ENCODE measurements at regions not wholly inside any gene's neighbourhood (a gene's known extent, or its start where the extent isn't known, plus 50 kb on each side); places are given as distances from the start of the nearest gene placed in this dataset.

DNA sequence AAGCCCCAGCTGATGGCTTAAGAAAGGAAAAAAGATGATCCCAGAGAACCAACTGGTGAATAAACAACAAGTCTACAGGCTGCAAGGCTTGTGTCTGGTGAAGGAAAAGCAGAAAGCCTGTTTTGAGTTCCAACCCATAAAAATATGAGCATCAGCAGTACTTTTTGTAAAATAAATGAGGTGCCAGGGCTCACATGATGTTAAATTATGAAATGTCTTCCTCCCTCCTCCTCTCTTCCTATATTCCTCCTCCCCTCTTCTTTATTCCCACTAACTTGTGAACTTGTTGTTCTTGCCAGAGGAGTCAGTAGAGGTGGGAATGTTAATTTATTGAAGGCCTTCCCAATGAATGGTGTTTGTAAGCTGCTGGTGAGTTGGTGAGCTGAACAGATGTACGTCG, 212.2 kb upstream of the CDH11 start:
- peak overlapping the region; percentile 23; the same call in 1 of the 2 replicates for H2BK20ac ChIP-seq (ENCODE audit: low read length)
- H3K56ac ChIP-seq (replicated peaks; ENCODE audit: insufficient read length, low read depth, low read length): no peak overlapping the region
- H4K20me1 ChIP-seq (replicated peaks in 1 of 2; ENCODE audit: control insufficient read depth in 1 of 2, insufficient read depth in 2 of 2, low read length in 2 of 2): no peaks in the 10 kb centered on the region
- WGBS, 2 experiments (ENCODE audit: extremely low coverage in 1 of 2, insufficient coverage in 1 of 2, insufficient read length in 1 of 2, insufficient replicate concordance in 2 of 2, low coverage in 1 of 2, low lambda C conversion rate in 2 of 2, missing lambda C conversion rate in 1 of 2): 95% methylated on average over 2 of the region's 2 CpGs; no CpG with 5 or more reads in 1 of the 2 experiments
- H3K27ac ChIP-seq (ENCODE audit: low read depth, low read length): no peak overlapping the region
- H2BK15ac ChIP-seq (ENCODE audit: low read length): no peak overlapping the region
- no peak overlapping the region for H2BK120ac ChIP-seq (replicated peaks; ENCODE audit: low read depth, low read length)
- ChIA-PET POLR2A (ENCODE audit: partially characterized antibody) (no interaction called here), CTCF (ENCODE audit: partially characterized antibody) (no interaction called here)
- H4K5ac ChIP-seq (ENCODE audit: insufficient read length, low read depth, low read length): no peak overlapping the region
- no peaks in the 10 kb centered on the region for H3K4me1 ChIP-seq (replicated peaks in 1 of 4; ENCODE audit: control insufficient read depth in 3 of 4, insufficient read depth in 4 of 4, low read length in 3 of 4)
- no peak overlapping the region for H3K4ac ChIP-seq (replicated peaks; ENCODE audit: insufficient read length, low read depth, low read length)
- H4K8ac ChIP-seq (ENCODE audit: extremely low read depth, insufficient read depth, low read length): no peak overlapping the region
- no peak overlapping the region for H3K9ac ChIP-seq (replicated peaks in 1 of 4; ENCODE audit: extremely low read depth in 1 of 4, low read depth in 3 of 4, low read length in 3 of 4)
- FAIRE-seq: no peak
- peaks cover 2% of the 10 kb centered on the region; the same call in 1 of the 2 replicates for H3K23me2 ChIP-seq (ENCODE audit: low read depth, low read length)
- H3K4me2 ChIP-seq (ENCODE audit: insufficient read depth in 1 of 2, low read depth in 2 of 2, low read length in 2 of 2): no peak overlapping the region
- H3K27me3 ChIP-seq (replicated peaks in 1 of 4; ENCODE audit: control insufficient read depth in 3 of 4, extremely low read depth in 1 of 4, insufficient read depth in 3 of 4, low read length in 3 of 4): no peaks in the 10 kb centered on the region
- H3K4me3 ChIP-seq (ENCODE audit: extremely low read depth in 1 of 4, insufficient read depth in 2 of 4, low read depth in 3 of 4, low read length in 4 of 4): no peak overlapping the region
- no peak overlapping the region for H3K23ac ChIP-seq (ENCODE audit: insufficient read length)
- no peak overlapping the region for H3K18ac ChIP-seq (ENCODE audit: extremely low read depth, low read length)
- no peak overlapping the region for H2BK12ac ChIP-seq (ENCODE audit: low read depth, low read length)
- no peaks in the 10 kb centered on the region for H3K36me3 ChIP-seq (ENCODE audit: control insufficient read depth in 2 of 4, insufficient read depth in 4 of 4, low read length in 3 of 4)
- no peaks in the 10 kb centered on the region for H3K79me1 ChIP-seq (ENCODE audit: low read depth, low read length)
- no peak overlapping the region for H3K14ac ChIP-seq (ENCODE audit: insufficient read length)
- H2AFZ ChIP-seq (ENCODE audit: low read length): peak overlapping the region; percentile 25; the same call in 1 of the 2 replicates
- H4K91ac ChIP-seq (replicated peaks; ENCODE audit: insufficient read length, low read length): no peak overlapping the region
- no peaks in the 10 kb centered on the region for H3K79me2 ChIP-seq (ENCODE audit: control insufficient read depth in 1 of 2, insufficient read depth in 2 of 2, low read length in 2 of 2)
- H3K9me3 ChIP-seq (ENCODE audit: insufficient read depth in 2 of 2, low read depth in 1 of 2, low read length in 1 of 2): no peaks in the 10 kb centered on the region
- H2AK5ac ChIP-seq (ENCODE audit: low read depth, low read length): no peak overlapping the region
- no peak for DNase-seq (ENCODE audit: low read depth in 1 of 2, low spot score in 2 of 2)
- no peak overlapping the region for H2BK5ac ChIP-seq (ENCODE audit: low read depth, low read length)
- TF ChIP-seq RAD21 (IDR thresholded peaks at IDR 0.05 in 1 of 2, conservative IDR thresholded peaks at IDR 0.05 in 1 of 2; ENCODE audit: low read depth in 2 of 2, low read length in 2 of 2) (no peak), TCF12 (IDR thresholded peaks at IDR 0.05; ENCODE audit: low read depth, low read length) (no peak)

Data from H1 (cell line).